AG04450 (cell line): ENCODE measurements at regions not wholly inside any gene's neighbourhood (a gene's known extent, or its start where the extent isn't known, plus 50 kb on each side); places are given as distances from the start of the nearest gene placed in this dataset.

Source experiments
- CTCF ChIA-PET: fragments of 300-600, 350-600 bp; formaldehyde crosslinking; extraction: SDS; loops from one replicate; lab custom pipeline; 2022; ENCODE audit warnings: antibody characterized with exemption, inconsistent platforms; lab: Charles Lee
- POLR2A ChIA-PET: fragments of 350-600 bp; formaldehyde crosslinking; extraction: SDS; loops from one replicate; lab custom pipeline; 2021; ENCODE audit warnings: antibody characterized with exemption, inconsistent platforms; lab: Yijun Ruan, JAX
- DNase-seq: peaks from one replicate; pipeline ENCODE4 v3.0.0-alpha.2; 2011; ENCODE audit warnings: low read depth, low spot score
- H3K27ac ChIP-seq: one replicate; pipeline ENCODE4 v1.5.1; 2012; ENCODE audit warnings: low read depth, low read length, control low read depth
- H3K27me3 ChIP-seq: one replicate; pipeline ENCODE4 v1.6.0; 2012; ENCODE audit warnings: low read length; ENCODE audit not compliant: control insufficient read depth, insufficient read depth
- H3K4me3 ChIP-seq: 2 replicates; pipeline ENCODE4 v1.5.1; 2011; ENCODE audit warnings: mild to moderate bottlenecking, low read depth, low read length, control low read depth
- H3K9me3 ChIP-seq: 2 replicates; pipeline ENCODE4 v1.5.1; 2012; ENCODE audit warnings: low read length; ENCODE audit not compliant: control insufficient read depth, insufficient read depth
- TF ChIP-seq, protein P1 (sequence below): IDR thresholded peaks from 2 replicates; pipeline ENCODE4 v1.5.1; 2011; ENCODE audit warnings: low read depth, low read length, control low read depth, inconsistent platforms

DNA sequence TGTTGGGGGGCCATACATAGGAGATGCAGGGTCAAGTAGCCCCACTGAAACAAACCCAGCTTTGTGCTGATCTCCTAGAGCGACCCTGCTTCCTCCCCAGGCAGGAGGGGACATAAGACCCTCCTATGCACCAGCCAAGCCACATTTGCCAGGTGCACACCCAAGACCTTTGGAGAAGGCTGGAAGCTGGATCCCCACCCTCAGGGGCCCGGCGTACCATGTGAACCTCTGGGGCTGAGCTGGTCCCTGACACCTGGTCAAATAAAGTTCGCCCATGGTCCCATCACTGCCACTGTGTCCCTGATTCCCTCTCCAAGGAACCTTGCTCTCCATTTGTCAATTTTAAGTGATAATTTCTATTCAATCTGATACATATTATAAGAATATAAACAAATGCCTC is 162.1 kb upstream of the VASH1 start:
- no peaks in the 10 kb centered on the region for H3K9me3 ChIP-seq
- no peak overlapping the region for H3K4me3 ChIP-seq
- H3K27ac ChIP-seq = no peak overlapping the region
- TF ChIP-seq, protein P1, sequence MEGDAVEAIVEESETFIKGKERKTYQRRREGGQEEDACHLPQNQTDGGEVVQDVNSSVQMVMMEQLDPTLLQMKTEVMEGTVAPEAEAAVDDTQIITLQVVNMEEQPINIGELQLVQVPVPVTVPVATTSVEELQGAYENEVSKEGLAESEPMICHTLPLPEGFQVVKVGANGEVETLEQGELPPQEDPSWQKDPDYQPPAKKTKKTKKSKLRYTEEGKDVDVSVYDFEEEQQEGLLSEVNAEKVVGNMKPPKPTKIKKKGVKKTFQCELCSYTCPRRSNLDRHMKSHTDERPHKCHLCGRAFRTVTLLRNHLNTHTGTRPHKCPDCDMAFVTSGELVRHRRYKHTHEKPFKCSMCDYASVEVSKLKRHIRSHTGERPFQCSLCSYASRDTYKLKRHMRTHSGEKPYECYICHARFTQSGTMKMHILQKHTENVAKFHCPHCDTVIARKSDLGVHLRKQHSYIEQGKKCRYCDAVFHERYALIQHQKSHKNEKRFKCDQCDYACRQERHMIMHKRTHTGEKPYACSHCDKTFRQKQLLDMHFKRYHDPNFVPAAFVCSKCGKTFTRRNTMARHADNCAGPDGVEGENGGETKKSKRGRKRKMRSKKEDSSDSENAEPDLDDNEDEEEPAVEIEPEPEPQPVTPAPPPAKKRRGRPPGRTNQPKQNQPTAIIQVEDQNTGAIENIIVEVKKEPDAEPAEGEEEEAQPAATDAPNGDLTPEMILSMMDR = no peak
- no peak for DNase-seq
- CTCF ChIA-PET = no interaction called here
- no peaks in the 10 kb centered on the region for H3K27me3 ChIP-seq
- POLR2A ChIA-PET = no interaction called here

- Histone ChIP-seq H3K4me3 (no peak overlapping the region), H3K27me3 (no peaks in the 10 kb centered on the region), H3K9me3 (no peaks in the 10 kb centered on the region), H3K27ac (no peak overlapping the region)
- TF ChIP-seq, protein P1 = no peak
- POLR2A ChIA-PET = no interaction called here
- CTCF ChIA-PET = no interaction called here
- no peak for DNase-seq
Measured at GRCh38 chr14:76599559-76600287, 161.5 kb upstream of the VASH1 start.

DNA sequence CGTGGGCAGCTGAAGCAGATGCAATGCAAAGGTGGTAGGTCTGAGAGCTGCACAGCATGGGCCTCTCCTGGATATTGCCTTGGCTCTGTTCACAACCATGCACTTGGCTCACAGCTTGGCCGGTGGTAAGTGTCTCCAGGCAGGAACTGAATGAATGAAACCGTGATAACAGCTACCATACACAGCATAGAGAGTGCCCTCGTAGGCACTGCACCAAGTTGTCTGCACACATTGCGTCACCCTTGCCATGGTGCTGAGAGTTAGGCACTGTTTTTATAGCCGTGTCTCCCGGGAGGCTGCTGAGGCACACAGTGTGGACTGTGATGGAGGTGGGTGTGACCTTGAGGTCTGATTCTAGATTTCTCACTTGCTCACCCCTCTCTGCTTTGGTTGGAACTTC is 157.6 kb upstream of the VASH1 start:
- ChIA-PET CTCF (no interaction called here), POLR2A (no interaction called here)
- Histone ChIP-seq H3K4me3 (no peak overlapping the region), H3K27me3 (no peaks in the 10 kb centered on the region), H3K9me3 (no peaks in the 10 kb centered on the region), H3K27ac (no peak overlapping the region)
- DNase-seq = no peak
- TF ChIP-seq, protein P1 = no peak

GRCh38 chr14:76607510-76607909 is 153.8 kb upstream of the VASH1 start:
- H3K4me3 ChIP-seq = no peak overlapping the region
- POLR2A ChIA-PET = no interaction called here
- TF ChIP-seq, protein P1 = no peak
- H3K27ac ChIP-seq = no peak overlapping the region
- DNase-seq = no peak
- H3K27me3 ChIP-seq = no peaks in the 10 kb centered on the region
- no peaks in the 10 kb centered on the region for H3K9me3 ChIP-seq
- CTCF ChIA-PET = no interaction called here

GRCh38 chr14:76612654-76613053 is 148.6 kb upstream of the VASH1 start:
- no peak overlapping the region for H3K4me3 ChIP-seq
- H3K27ac ChIP-seq = no peak overlapping the region
- ChIA-PET CTCF (no interaction called here), POLR2A (no interaction called here)
- DNase-seq = no peak
- TF ChIP-seq, protein P1 = no peak
- no peaks in the 10 kb centered on the region for H3K9me3 ChIP-seq
- H3K27me3 ChIP-seq = no peaks in the 10 kb centered on the region
